ENCODE measurements at regions not wholly inside any gene's neighbourhood (a gene's known extent, or its start where the extent isn't known, plus 50 kb on each side); places are given as distances from the start of the nearest gene placed in this dataset.

DNA sequence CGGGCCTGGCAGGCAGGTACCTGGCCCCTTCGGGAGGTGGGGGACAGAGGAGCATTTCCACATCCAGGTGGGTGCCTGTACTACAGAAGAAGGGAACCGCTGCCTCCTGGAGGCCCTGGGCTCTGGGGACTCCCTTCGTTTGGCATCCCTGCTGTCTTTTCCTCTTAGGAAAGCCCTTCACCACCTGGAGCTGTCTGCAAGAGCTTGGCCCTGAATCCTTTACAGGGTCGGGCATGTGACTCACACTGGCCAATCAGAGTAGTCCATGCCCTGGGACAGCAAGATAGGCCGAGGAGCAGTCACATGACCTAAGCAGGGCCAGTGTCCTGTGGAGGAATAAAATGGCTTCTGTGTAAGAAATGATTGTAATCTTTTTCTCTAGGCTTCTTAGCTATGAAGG, 224.9 kb downstream of the ANKRD60 start:
- ChIA-PET CTCF (no interaction called here), RAD21 (ENCODE audit: low non-redundant PET in 1 of 2, low total read pairs in 2 of 2, uncharacterized antibody in 2 of 2, unreplicated experiment in 2 of 2) (no interaction called here), POLR2A (no interaction called here)
- TF ChIP-seq ELF1 (IDR thresholded peaks at IDR 0.05; ENCODE audit: borderline replicate concordance, low read depth) (no peak), FOSL1 (IDR thresholded peaks at IDR 0.05; ENCODE audit: low read depth) (no peak), TCF7L2 (IDR thresholded peaks at IDR 0.05; ENCODE audit: borderline replicate concordance, extremely low read depth, insufficient read depth, insufficient read length) (no peak), SRF (IDR thresholded peaks at IDR 0.05; ENCODE audit: low read depth) (no peak)
- TF ChIP-seq, protein P1, sequence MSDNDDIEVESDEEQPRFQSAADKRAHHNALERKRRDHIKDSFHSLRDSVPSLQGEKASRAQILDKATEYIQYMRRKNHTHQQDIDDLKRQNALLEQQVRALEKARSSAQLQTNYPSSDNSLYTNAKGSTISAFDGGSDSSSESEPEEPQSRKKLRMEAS (IDR thresholded peaks at IDR 0.05), result no peak
- no peaks in the 10 kb centered on the region for H3K4me1 ChIP-seq (ENCODE audit: control insufficient read depth in 1 of 2, insufficient read depth in 2 of 2, low read length in 2 of 2)
- DNase-seq (ENCODE audit: low read depth, low spot score), result no peak
- no peak overlapping the region for H3K4me3 ChIP-seq (replicated peaks in 1 of 2; ENCODE audit: low read depth in 1 of 2, low read length in 2 of 2)
- H3K4me2 ChIP-seq (ENCODE audit: low read length), result 0 out of 2 replicates have a peak overlapping the region, but pooled peaks have one; percentile 9
- no peaks in the 10 kb centered on the region for H3K9me3 ChIP-seq (ENCODE audit: control insufficient read depth in 1 of 2, insufficient read depth in 1 of 2, low read depth in 1 of 2, low read length in 2 of 2)
- no TSS peak for BruUV-seq (replicated peaks)
- no peak overlapping the region for H3K9ac ChIP-seq (ENCODE audit: low read length)
- peaks cover 5% of the 10 kb centered on the region; the same call in 1 of the 2 replicates for H3K27me3 ChIP-seq (ENCODE audit: insufficient read depth, low read length)
- H3K36me3 ChIP-seq (ENCODE audit: control insufficient read depth in 1 of 2, insufficient read depth in 2 of 2, low read length in 2 of 2), result no peaks in the 10 kb centered on the region
- H2AFZ ChIP-seq (ENCODE audit: low read depth, low read length, poor library complexity, severe bottlenecking), result no peak overlapping the region
- peak; percentile 79 for ATAC-seq
- intact Hi-C loops (cut with micrococcal nuclease), result no loop called here
- no peaks in the 10 kb centered on the region for H3K9me2 ChIP-seq (ENCODE audit: insufficient read depth)
- no peak overlapping the region for H3K27ac ChIP-seq (ENCODE audit: low read depth, low read length)
- H3K79me2 ChIP-seq (ENCODE audit: insufficient read depth, low read length), result no peaks in the 10 kb centered on the region
- no peaks in the 10 kb centered on the region for H4K20me1 ChIP-seq (ENCODE audit: insufficient read depth)

DNA sequence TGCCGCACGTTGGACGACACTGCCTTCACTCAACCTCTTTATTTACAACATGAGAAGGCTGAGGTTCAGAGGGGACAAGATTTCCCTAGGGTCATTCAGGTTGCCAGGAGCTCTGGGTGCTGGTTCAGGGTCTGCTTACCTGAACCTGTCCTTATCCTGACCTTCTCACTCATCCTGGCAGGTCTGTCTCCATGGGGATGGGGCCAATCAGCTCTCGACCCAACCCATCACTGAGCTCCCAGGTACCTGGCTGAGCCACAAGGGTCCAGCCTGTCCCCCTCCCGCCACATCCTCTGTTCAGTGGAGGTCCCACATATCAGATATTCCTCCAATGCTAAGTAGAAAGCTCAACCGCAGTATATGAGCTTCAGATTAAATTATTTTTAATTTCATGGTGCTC, 225.6 kb downstream of the ANKRD60 start:
- Histone ChIP-seq H3K27ac (ENCODE audit: low read depth, low read length) (no peak overlapping the region), H3K4me1 (ENCODE audit: control insufficient read depth in 1 of 2, insufficient read depth in 2 of 2, low read length in 2 of 2) (no peaks in the 10 kb centered on the region), H3K36me3 (ENCODE audit: control insufficient read depth in 1 of 2, insufficient read depth in 2 of 2, low read length in 2 of 2) (no peaks in the 10 kb centered on the region), H3K9me2 (ENCODE audit: insufficient read depth) (no peaks in the 10 kb centered on the region), H3K9ac (ENCODE audit: low read length) (no peak overlapping the region), H3K4me2 (ENCODE audit: low read length) (no peak overlapping the region), H3K9me3 (ENCODE audit: control insufficient read depth in 1 of 2, insufficient read depth in 1 of 2, low read depth in 1 of 2, low read length in 2 of 2) (no peaks in the 10 kb centered on the region), H3K4me3 (replicated peaks in 1 of 2; ENCODE audit: low read depth in 1 of 2, low read length in 2 of 2) (no peak overlapping the region), H4K20me1 (ENCODE audit: insufficient read depth) (no peaks in the 10 kb centered on the region), H2AFZ (ENCODE audit: low read depth, low read length, poor library complexity, severe bottlenecking) (no peak overlapping the region), H3K27me3 (ENCODE audit: insufficient read depth, low read length) (no peaks in the 10 kb centered on the region), H3K79me2 (ENCODE audit: insufficient read depth, low read length) (no peaks in the 10 kb centered on the region)
- intact Hi-C loops (cut with micrococcal nuclease), result no loop called here
- ChIA-PET POLR2A (no interaction called here), RAD21 (ENCODE audit: low non-redundant PET in 1 of 2, low total read pairs in 2 of 2, uncharacterized antibody in 2 of 2, unreplicated experiment in 2 of 2) (no interaction called here), CTCF (no interaction called here)
- TF ChIP-seq SIN3A (IDR thresholded peaks at IDR 0.05; ENCODE audit: low read depth), result no peak
- no peak for TF ChIP-seq EGR1 (IDR thresholded peaks at IDR 0.05; ENCODE audit: low read depth)
- TF ChIP-seq, protein P2, sequence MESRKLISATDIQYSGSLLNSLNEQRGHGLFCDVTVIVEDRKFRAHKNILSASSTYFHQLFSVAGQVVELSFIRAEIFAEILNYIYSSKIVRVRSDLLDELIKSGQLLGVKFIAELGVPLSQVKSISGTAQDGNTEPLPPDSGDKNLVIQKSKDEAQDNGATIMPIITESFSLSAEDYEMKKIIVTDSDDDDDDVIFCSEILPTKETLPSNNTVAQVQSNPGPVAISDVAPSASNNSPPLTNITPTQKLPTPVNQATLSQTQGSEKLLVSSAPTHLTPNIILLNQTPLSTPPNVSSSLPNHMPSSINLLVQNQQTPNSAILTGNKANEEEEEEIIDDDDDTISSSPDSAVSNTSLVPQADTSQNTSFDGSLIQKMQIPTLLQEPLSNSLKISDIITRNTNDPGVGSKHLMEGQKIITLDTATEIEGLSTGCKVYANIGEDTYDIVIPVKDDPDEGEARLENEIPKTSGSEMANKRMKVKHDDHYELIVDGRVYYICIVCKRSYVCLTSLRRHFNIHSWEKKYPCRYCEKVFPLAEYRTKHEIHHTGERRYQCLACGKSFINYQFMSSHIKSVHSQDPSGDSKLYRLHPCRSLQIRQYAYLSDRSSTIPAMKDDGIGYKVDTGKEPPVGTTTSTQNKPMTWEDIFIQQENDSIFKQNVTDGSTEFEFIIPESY (IDR thresholded peaks at IDR 0.05; ENCODE audit: extremely low read depth, insufficient replicate concordance, low read length), result no peak
- no peak for TF ChIP-seq SP1 (IDR thresholded peaks at IDR 0.05; ENCODE audit: low read depth)
- TF ChIP-seq CBX3 (IDR thresholded peaks at IDR 0.05; ENCODE audit: low read depth), result no peak
- no peak for TF ChIP-seq POLR2AphosphoS5 (IDR thresholded peaks at IDR 0.05; ENCODE audit: low read depth, low read length)
- no peak for TF ChIP-seq CEBPB (IDR thresholded peaks at IDR 0.05; ENCODE audit: low read depth)
- no TSS peak for BruUV-seq (replicated peaks)
- no peak for ATAC-seq
- DNase-seq (ENCODE audit: low read depth, low spot score), result no peak

All from HCT116 (cell line).